OCI-LY1 (cell line): ENCODE measurements at regions not wholly inside any gene's neighbourhood (a gene's known extent, or its start where the extent isn't known, plus 50 kb on each side); places are given as distances from the start of the nearest gene placed in this dataset.

Experiments
- EZH2 ChIP-seq: fragments of 200-600 bp; sonication (generic), shearing (Covaris generic); IDR thresholded peaks from 2 replicates; pipeline ENCODE4 v1.8.0; 2017; ENCODE audit warnings: borderline replicate concordance, mixed run types, mild to moderate bottlenecking, antibody characterized with exemption, low read length, moderate library complexity, mixed read lengths
- TF ChIP-seq, protein P1 (sequence below): fragments of 200-600 bp; sonication (generic), shearing (Covaris generic); IDR thresholded peaks from 2 replicates; pipeline ENCODE4 v1.5.1; 2017; ENCODE audit warnings: mild to moderate bottlenecking, antibody characterized with exemption, low read length, moderate library complexity, mixed read lengths

- TF ChIP-seq, protein P1, sequence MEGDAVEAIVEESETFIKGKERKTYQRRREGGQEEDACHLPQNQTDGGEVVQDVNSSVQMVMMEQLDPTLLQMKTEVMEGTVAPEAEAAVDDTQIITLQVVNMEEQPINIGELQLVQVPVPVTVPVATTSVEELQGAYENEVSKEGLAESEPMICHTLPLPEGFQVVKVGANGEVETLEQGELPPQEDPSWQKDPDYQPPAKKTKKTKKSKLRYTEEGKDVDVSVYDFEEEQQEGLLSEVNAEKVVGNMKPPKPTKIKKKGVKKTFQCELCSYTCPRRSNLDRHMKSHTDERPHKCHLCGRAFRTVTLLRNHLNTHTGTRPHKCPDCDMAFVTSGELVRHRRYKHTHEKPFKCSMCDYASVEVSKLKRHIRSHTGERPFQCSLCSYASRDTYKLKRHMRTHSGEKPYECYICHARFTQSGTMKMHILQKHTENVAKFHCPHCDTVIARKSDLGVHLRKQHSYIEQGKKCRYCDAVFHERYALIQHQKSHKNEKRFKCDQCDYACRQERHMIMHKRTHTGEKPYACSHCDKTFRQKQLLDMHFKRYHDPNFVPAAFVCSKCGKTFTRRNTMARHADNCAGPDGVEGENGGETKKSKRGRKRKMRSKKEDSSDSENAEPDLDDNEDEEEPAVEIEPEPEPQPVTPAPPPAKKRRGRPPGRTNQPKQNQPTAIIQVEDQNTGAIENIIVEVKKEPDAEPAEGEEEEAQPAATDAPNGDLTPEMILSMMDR, result no peak
- TF ChIP-seq EZH2, result no peak
These were observed 203.5 kb upstream of the TSHZ2 start for GRCh38 chr20:52768694-52769093.
